ENCODE measurements at regions not wholly inside any gene's neighbourhood (a gene's known extent, or its start where the extent isn't known, plus 50 kb on each side); places are given as distances from the start of the nearest gene placed in this dataset.

- TF ChIP-seq CTCF (IDR thresholded peaks at IDR 0.05) = no peak
- intact Hi-C loops (cut with micrococcal nuclease) = no loop called here
- ChIA-PET POLR2A (no interaction called here), CTCF (no interaction called here)
- Mint-ChIP-seq H3K27me3 (no peaks in the 10 kb centered on the region), H3K36me3 (ENCODE audit: low read depth) (no peaks in the 10 kb centered on the region), H3K9me3 (peaks cover 9% of the 10 kb centered on the region), H3K4me1 (no peaks in the 10 kb centered on the region), H3K27ac (no peak overlapping the region), H3K4me3 (no peak overlapping the region)
- DNase-seq = no peak
- ATAC-seq (ENCODE audit: low read depth) = no peak
Measured at GRCh38 chr9:78644359-78644758, 347.4 kb downstream of the PSAT1 start.

GRCh38 chr9:78654324-78654723, 357.4 kb downstream of the PSAT1 start:
- Mint-ChIP-seq H3K4me3 (no peak overlapping the region), H3K9me3 (no peaks in the 10 kb centered on the region), H3K36me3 (ENCODE audit: low read depth) (no peaks in the 10 kb centered on the region), H3K27me3 (no peaks in the 10 kb centered on the region), H3K27ac (no peak overlapping the region), H3K4me1 (no peaks in the 10 kb centered on the region)
- CTCF ChIA-PET = no interaction called here
- ATAC-seq (ENCODE audit: low read depth) = no peak
- POLR2A ChIA-PET = no interaction called here
- no peak for DNase-seq
- intact Hi-C loops (cut with micrococcal nuclease) = no loop called here
- TF ChIP-seq CTCF (IDR thresholded peaks at IDR 0.05) = no peak

GRCh38 chr9:78663369-78663768, 366.4 kb downstream of the PSAT1 start:
- POLR2A ChIA-PET = no interaction called here
- no peaks in the 10 kb centered on the region for H3K4me1 Mint-ChIP-seq
- no peak overlapping the region for H3K27ac Mint-ChIP-seq
- intact Hi-C loops (cut with micrococcal nuclease) = no loop called here
- CTCF ChIA-PET = no interaction called here
- no peaks in the 10 kb centered on the region for H3K36me3 Mint-ChIP-seq (ENCODE audit: low read depth)
- DNase-seq = no peak
- ATAC-seq (ENCODE audit: low read depth) = no peak
- TF ChIP-seq CTCF (IDR thresholded peaks at IDR 0.05) = no peak
- H3K4me3 Mint-ChIP-seq = no peak overlapping the region
- H3K27me3 Mint-ChIP-seq = peaks cover 10% of the 10 kb centered on the region
- no peaks in the 10 kb centered on the region for H3K9me3 Mint-ChIP-seq

GRCh38 chr9:78664370-78664769, 367.4 kb downstream of the PSAT1 start:
- Mint-ChIP-seq H3K27ac (no peak overlapping the region), H3K27me3 (peaks cover 10% of the 10 kb centered on the region), H3K36me3 (ENCODE audit: low read depth) (no peaks in the 10 kb centered on the region), H3K4me1 (no peaks in the 10 kb centered on the region), H3K9me3 (no peaks in the 10 kb centered on the region), H3K4me3 (no peak overlapping the region)
- CTCF ChIA-PET = no interaction called here
- intact Hi-C loops (cut with micrococcal nuclease) = no loop called here
- DNase-seq = no peak
- no peak for TF ChIP-seq CTCF (IDR thresholded peaks at IDR 0.05)
- POLR2A ChIA-PET = interaction anchor here (0.6 kb wide), 2 partner anchors 364 to 870 kb away, joined by 3 read pairs; no protein-coding TSS in a partner anchor
- no peak for ATAC-seq (ENCODE audit: low read depth)

GRCh38 chr9:78666818-78667414, 370.0 kb downstream of the PSAT1 start:
- H3K36me3 Mint-ChIP-seq (ENCODE audit: low read depth) = no peaks in the 10 kb centered on the region

More at GRCh38 chr9:78666818-78667414, 370.0 kb downstream of the PSAT1 start:
- Mint-ChIP-seq H3K27me3 (peaks cover 2% of the 10 kb centered on the region), H3K4me1 (no peaks in the 10 kb centered on the region), H3K27ac (no peak overlapping the region), H3K4me3 (no peak overlapping the region), H3K9me3 (no peaks in the 10 kb centered on the region)
- ChIA-PET POLR2A (no interaction called here), CTCF (no interaction called here)
- ATAC-seq (ENCODE audit: low read depth) (no peak), DNase-seq (no peak)
- intact Hi-C loops (cut with micrococcal nuclease) = no loop called here
- no peak for TF ChIP-seq CTCF (IDR thresholded peaks at IDR 0.05)
